Activated naive CD8-positive, alpha-beta T cell treated with anti-CD3 and anti-CD28 coated beads, Interleukin-2, amount 50 U/mL, for 16 hours (primary cell): ENCODE measurements at regions not wholly inside any gene's neighbourhood (a gene's known extent, or its start where the extent isn't known, plus 50 kb on each side); places are given as distances from the start of the nearest gene placed in this dataset.

Experiments used
- DNase-seq: peaks from one replicate; pipeline ENCODE4 v3.0.0-alpha.2; 2020; ENCODE audit warnings: low read depth, low spot score

DNA sequence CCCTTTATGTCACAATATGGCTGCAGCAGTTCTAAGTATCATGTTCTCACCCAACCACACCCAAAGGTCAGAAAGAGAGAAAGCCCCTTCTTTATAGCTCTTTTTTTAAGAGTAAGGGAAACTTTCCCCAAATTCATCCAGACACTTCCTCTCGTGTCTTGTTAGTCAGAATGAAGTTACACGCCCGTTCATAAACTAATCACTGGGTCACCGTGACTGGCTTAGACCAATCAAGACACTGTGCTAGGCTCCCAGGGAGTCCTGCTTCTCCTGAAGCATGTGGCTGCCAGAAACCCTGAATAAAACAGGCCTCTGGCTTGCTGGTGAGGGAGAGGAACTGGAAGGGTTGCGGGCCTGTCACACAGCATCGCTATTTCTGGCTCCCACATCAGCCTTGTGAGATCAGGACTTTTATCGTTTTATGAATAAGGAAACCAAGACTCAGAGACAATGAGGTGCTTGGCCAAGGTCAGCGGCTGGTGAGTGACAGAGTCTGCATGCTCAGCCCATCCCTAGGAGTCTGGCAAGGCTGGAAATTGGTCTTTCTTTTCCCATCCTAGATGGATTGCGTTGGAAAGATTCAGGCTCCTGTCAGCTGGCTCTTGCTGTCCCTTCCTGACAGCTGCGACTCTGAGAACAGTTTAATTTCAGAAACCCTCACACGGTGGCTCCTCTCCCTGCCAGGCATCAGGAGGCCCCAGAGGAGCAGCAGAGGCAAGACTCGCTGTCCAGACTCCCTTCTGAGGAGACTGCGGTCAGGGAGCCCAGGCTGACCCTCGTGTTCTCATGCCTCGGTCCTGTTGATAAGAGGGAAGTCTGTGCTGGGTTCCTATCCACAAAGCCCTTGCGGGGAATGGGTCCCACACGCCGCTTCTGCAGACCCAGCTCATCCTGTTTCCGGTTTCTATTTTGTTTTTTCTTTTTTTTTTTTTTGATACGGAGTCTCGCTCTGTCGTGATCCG is 104.5 kb upstream of the TAF1B start:
- no peak for DNase-seq

DNA sequence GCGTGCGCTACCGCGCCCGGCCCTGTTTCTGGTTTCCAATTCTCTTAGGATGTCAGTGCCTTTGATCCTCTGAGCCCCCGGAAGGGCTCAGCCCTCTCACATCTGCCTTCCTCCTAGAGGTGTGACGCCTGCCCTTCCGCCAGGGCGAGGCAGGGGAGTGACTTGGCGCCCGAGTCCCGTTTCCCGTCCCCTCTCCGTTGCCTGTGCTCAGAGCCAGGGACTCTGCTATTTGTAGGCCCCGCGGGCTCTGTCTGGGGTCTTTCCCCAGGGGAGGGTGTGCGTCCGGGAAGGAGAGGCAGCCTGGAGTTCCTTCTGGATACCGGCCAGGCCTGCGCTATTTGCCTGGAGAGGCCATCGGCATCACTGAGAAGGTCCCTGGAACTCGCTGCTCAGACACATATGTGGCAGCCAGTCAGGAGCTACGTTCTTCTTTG is 103.7 kb upstream of the TAF1B start:
- no peak for DNase-seq

DNA sequence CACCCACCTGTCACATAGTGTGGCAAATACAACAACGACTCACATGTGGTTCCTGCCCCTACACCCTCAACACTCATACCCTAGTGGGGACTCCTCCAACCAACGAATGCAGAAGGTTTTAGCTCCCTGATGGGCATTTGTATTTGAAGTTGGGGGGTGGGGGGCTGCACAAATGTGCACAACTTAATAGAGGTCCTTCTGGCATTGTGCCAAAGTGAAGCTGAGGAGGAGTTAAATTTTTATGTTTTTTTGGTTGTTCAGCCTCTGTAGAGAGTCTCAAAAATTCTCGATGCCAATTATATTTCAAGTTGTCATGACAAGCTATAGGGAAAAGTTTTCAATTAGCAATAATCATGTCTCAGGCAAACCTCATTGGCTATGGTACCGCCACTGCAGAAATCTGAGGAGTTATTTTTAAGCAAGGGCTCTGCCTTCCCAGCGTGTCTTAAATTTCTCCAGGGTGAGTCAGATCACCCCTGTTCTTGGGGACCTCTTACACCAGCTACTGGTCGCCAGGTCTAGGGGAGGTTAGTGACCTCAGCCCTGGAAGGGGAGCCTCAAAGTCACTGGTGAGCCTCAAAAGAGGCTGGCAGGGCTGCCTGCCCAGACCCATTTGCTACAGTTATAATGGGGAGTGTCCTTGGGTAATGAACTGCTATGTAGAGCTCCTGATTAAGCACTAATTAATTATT is 102.7 kb upstream of the TAF1B start:
- no peak for DNase-seq

DNA sequence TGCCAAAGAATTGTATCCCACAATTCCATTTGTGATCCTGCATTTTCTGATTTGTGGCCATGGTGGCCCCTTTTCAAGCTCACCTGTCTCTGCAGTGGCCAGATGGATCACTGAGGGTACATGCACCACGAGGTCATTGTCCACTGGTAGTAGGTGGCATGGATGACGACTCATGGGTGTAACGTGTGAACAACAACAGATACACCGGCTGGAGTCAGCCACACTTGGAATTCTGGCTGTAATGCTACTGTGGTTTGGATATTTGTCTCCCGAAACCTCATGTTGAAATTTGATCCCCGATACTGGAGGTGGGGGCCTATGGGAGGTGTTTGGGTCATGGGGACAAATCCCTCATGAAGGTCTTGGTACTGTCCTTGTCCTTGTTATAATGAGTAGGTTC is 102.2 kb upstream of the TAF1B start:
- no peak for DNase-seq

DNA sequence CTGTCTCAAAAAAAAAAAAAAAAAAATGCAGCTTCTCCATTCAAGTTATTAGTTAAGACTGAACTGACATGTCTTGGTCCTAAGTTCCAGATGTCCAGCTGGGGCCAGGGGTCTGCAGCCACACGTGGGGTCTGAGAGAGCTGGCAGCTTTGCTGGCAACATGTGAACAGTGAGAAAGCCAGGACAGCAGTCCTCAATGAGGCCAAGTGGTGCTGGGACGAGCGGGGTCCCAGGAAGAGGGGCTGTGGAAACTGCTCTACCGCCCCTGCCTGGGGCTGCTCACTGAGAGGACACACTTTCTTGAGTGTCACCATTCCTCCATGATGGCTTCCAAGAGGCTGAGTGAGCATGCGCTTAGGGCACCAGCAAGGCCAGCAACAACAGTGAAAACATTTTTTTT is 100.7 kb upstream of the TAF1B start:
- DNase-seq: no peak

DNA sequence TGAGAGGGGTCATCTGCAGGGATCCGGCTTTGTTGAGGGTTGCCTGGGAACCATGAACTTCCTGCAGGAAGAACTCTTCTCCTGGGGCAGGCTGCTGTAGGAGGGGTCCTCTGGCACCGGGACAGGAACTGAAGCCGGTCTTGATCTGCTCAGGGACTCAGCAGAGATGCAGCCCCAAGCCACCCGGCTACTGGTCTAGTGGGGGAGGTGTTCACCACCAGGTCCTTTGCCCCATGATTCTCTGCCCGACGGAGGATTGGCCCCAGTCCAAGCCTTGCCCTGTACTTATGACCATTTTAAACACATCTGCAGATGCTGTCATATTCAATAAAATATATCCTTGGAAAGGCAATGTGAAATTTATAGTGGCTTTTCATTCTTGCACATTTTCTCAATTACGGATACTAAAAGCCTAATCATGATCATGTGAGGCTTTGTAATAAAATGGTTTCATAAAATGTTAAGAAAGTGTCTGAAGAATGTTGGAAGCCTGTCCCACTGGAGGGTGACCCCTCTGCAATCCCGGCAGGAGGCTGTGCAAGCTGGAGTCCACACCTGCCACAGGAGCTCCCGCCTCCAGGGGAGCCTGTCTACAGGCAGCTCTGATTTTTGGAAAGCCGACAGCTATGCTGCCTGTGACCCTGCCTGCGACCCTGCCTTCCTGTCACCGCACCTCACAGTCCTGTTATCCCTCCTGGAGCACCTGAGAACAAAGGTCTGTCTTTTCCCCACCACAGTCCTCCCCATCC is 98.8 kb upstream of the TAF1B start:
- DNase-seq: no peak

DNA sequence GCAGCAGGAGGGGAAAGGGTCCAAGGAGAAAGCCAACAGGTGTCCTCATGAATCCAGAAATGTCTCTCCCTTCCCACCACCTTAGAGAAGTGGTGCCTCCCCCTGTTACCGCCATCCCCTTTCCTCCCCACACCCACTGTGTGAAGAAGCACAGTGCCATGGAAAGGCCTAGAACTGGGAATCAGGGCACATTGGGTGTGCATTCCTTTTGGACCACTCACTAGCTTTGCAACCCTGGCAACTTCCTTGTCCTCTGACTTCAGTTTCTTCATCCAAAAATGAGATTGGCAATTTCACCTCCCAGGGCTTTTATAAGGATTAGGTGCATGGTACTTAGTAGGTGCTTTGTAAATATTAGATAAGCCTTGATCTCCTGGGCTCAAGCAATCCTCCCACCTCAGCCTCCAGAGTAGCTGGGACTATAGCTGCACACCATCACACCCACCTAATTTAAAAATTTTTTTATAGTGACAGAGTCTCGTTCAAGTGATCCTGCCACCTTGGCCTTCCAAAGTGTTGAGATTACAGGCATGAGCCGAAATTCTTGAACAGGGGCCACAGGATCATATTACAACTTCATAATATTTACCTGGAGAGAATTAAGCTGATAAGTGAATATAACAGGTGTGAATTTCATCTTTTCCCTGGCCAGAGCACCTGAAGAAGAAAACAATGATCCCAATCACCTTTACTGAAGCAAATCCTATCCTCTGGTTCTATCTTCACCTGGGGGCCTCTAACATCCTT is 97.9 kb upstream of the TAF1B start:
- no peak for DNase-seq

DNA sequence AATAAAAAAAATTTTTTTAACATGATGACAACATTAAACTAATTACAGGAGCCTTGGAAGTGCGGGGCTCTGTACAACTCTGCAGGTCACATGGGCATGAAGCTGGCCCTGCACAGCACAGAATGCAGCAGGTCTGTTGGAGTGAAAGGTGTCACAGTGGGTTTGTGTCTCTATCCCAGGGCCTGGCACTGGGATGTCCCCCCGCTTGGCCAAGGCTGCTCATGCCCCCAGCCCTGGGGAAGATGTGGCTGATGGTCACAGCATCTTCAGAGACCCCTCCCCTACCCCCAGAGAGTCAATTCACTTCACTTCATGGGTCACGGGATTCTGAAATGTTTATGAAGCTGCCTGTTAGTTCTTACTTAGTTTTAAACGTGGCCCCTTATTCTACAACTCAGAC is 95.9 kb upstream of the TAF1B start:
- no peak for DNase-seq

DNA sequence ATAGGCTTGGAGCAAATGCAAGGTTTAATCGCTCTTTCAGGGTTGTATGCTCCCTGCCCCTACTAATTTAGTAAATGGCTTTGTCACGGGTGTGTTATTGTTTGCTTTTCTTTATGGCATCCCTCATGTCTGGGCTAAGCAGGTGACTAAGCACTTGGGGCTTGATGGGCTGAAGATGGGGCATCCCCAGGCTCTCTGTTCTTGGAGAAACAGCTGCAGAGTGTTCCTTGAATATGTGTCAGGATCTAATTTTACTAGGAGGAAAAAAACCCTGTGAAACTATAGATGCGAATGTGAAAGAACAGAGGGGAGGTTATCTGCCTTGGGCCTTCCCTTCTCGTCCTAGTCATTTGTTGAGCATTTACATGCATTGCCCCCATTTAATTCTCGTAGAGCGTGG is 94.7 kb upstream of the TAF1B start:
- no peak for DNase-seq

DNA sequence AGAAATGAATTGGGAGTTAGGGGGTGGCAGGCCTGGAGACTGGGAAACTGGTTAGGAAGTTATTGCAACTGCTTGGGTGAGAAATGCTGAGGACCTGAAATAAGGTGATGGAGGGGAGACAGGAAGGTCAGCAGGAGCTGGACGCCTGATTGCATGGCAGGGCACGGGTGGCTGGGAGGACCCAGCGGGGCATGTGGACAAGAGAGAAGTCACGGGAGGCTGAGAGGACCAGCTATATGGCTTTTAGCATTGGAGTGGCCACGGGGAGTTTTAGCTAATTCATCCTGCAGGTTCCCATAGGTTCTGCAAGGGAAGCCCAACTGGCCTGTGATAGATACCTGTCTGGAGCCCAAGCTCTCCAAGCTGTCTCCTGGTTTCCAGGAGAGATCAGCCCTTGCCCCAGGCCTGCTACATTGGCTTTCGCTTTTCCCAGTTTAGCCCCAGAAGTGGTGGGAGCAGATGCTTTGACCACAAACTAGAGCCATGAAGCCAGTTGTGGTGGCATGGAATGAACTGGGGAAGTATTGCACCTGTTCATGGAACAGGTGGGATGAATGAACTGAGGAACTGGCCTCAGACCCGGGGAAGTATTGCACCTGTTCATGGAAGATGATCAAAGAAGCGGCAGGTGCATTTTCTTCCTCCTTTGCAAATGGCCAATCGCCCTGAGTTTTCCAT is 93.6 kb upstream of the TAF1B start:
- no peak for DNase-seq

DNA sequence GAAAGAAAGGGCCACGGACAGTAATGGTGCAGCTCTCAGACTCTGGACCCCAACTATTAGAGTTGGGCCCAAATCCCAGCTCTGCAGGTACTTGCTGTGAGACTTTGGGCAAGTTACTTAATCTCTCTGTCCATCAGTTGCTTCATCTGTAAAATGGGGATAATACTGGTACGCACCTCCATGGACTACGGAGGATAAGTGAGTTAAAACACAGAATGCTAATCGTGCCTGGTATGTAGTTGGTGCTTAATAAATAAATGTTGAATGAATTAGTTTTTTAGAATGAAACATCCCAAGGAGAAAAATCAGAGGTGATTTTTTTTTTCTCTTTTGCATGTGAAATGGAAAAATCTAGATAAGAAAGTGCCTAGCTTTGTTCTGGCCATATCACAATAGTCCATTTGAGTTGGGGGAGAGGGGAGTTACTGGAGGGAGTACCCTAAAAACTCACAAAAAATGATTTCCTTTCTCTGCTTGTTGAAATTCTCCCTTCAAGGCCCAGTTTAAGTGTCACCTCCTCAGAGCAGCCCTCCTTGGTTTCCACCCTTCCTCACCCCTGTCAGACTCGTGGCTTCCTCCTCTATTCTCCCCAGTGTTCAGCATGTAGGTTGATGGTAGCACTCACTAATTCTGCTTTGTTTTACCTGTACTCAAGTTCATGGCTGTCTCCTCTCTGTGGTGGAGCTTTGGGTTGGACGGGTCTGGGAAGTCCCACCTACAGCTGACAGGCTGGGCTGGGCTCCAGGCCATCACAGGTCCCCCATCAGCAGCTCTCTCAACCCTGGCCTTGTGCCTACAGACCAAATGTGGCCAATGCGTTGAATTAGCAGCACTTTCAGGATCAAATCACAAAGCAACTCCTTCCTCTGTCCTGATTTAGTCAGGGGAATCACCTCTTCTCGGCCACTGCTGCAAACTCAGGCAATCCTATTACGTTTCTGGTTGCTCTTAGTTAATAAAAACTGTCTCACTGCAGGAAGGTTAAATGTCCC is 92.8 kb upstream of the TAF1B start:
- no peak for DNase-seq

DNA sequence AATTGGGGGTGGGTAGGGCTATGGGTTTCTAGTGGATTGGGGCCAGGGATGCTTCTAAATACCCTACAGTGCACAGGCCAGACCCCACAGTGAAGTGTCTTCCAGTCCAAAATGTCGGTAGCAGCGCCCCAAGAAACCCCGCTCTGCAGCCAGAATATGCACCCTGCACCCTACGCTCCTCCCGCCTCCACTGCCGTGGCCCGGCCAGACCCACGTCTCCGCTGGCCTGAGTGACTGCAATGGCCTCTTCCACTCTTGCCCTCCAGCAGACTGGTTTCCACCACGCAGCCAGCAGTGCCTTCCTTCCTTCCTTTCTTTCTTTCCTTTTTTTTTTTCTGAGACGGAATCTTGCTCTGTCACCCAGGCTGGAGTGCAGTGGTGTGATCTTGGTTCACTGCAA is 91.4 kb upstream of the TAF1B start:
- DNase-seq: no peak

DNA sequence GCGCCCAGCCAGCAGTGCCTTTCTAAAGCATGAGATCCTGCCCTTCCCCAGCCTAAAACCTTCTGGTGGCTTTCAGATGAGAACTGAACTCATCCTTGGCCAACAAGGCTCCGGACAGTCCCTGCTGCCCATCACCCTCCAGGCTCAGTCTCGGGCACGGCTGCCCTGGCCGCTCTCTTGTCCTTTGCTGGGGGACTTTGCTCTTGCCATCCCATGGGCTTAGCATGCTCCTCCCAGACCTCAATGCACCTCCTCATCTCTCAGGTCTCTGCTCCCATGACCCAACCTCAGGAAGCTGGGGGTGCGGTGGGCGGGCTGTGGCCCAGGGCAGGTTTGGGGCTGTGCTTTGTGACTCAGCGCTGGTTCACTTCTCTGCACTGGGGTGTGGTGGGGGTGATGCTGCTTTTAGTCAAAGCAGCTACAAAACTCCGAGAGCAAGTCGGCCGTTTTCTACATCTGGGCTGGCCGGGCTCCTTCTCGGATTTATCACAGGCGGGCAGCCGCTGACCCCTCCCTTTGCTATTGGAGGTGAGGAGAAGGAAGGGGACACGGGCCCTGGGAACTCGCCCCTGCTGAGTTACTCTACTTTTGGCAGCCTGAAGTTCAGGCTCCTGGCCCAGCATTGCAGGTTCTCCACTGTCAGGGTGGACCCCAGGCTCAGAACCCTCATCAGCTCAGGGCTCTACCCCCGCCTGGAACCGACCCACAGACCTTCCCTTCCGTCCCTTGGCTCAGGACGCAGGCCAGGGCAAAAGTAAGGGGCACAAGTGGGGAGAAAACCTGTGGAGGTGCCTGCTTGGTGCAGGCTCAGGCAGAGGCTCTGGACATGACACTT is 90.6 kb upstream of the TAF1B start:
- DNase-seq: peak; percentile 37

DNA sequence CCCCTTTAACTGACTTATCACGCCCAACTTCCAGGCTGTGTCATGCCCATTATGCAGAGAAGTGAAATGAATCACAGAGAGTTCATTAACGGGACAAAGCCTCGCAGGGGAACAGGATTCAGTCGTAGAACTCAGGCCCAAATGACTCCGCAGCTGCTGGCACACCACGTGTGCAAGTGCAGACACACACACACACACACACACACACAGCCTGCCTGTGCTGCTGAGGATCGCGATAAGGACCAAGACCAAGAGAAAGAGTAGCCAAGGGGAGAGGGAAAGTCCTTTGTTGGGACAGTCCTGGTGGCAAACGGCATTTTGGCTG is 90.0 kb upstream of the TAF1B start:
- no peak for DNase-seq

DNA sequence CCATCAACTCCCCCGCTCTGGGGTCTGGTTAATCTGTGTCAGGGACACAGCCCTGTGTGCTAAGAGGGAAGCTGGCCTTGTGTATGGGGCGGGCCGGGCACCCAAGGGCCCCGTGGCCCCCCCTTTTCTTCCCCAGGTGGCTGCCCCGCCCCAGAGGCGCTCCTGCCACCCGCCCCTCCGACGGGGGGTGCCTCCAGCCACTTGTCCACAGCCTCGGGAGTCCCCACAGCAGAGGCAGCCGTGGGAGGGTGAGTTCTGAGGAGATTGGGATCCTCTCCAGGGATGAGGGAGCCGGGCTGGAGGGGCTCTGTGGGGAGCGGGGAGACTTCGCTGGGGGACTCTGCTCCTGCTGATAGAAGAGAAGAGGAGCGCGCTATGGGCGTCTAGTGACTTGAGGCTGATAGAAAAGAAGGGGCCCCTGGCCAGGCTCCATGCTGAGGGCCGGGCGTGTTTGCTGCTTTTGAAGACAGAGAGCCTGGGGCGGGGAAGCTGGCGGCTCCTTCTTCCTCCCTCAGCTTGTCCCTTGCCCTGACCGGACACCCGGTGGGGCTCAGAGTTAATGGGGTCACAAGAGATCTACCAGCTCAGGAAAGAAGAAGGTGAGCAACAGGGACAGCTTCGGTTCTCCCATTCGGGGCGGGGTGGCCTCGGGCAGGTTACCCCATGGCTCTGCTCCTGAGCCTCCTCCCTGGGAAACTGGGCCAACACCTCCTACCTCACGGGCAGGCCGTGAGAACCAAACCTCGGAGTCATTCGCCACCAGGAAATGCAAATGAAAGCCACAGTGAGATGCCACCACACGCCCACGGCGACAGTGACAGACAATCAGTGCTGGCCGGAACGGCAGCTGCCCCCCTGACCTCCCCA is 89.4 kb upstream of the TAF1B start:
- DNase-seq: no peak

DNA sequence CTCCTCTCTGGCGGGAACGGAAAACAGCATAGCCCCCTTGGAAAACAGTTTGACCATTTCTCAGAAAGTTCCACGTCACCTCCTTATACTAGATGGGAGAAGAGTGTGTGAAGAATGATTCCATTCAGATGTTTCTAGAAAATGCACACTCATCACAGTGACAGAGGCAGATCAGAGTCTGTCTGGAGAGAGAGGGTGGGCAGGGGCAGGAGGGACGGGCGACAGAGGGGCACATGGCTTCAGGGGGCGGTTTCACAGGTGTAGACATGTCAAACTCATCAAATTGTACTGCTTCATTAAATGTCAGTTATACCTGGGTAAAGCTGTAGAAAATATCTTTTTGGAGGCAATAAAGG is 88.8 kb upstream of the TAF1B start:
- no peak for DNase-seq

DNA sequence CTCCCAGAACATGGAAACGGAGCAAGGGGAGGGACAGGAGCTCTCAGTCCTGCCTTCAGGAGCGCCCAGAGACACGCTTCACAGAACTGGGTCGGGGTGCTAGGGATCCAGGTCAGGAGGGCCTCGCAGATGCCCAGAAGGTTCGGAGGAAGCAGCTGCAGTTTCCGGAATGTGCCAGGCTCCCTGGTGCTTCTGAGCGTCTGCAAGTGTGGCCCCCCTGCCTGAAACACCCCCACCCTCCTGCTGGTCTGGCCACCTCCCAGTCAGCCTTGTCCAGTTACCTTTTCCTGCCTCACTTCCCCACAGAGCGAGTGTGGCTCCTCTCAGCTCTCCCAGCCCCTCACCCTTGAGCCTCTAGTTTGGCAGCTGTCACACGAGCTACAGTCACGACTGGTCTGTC is 88.3 kb upstream of the TAF1B start:
- no peak for DNase-seq

DNA sequence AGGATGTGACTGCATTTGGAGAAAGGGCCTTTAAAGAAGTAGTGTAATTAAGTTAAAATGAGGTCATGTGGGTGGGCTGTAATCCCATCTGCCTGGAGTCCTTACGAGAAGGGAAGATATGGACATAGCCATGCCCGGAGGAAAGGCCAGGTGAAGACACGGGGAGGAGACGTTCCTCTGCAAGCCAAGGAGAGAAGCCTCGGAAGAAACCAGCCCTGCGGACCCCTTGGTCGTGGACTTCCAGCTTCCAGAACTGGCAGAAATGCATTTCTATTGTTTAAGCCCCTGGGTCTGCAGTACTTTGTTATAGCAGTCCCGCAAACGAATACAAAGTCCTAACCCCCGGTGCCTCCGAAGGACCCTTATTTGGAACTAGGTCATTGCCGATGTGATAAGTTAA is 87.6 kb upstream of the TAF1B start:
- no peak for DNase-seq
